Osteoblast (primary cell): ENCODE measurements at regions not wholly inside any gene's neighbourhood (a gene's known extent, or its start where the extent isn't known, plus 50 kb on each side); places are given as distances from the start of the nearest gene placed in this dataset.

Source experiments
- DNase-seq: peaks from one replicate; pipeline ENCODE4 v3.0.0; 2011; ENCODE audit warnings: low spot score, mixed read lengths; ENCODE audit not compliant: insufficient read length; ENCODE audit errors: missing footprints
- H2AFZ ChIP-seq: 2 replicates; pipeline ENCODE4 v1.6.0; 2011; ENCODE audit warnings: mild to moderate bottlenecking, low read length
- H3K27ac ChIP-seq: 2 replicates; pipeline ENCODE4 v1.5.1; 2011; ENCODE audit warnings: mild to moderate bottlenecking, low read depth, low read length, moderate library complexity
- H3K27me3 ChIP-seq: 2 replicates; pipeline ENCODE4 v1.6.0; 2012; ENCODE audit warnings: mild to moderate bottlenecking, control low read depth, inconsistent platforms, low read length, moderate library complexity; ENCODE audit not compliant: insufficient read depth
- H3K36me3 ChIP-seq: 2 replicates; pipeline ENCODE4 v1.5.1; 2011; ENCODE audit warnings: mild to moderate bottlenecking, low read length, control low read depth, moderate library complexity; ENCODE audit not compliant: insufficient read depth
- H3K4me1 ChIP-seq: 2 replicates; pipeline ENCODE4 v1.5.1; 2011; ENCODE audit warnings: mild to moderate bottlenecking, low read length, control low read depth, moderate library complexity; ENCODE audit not compliant: insufficient read depth
- H3K4me2 ChIP-seq: 2 replicates; pipeline ENCODE4 v1.6.0; 2011; ENCODE audit warnings: mild to moderate bottlenecking, low read length; ENCODE audit not compliant: insufficient read depth
- H3K4me3 ChIP-seq: fragments of 200-600 bp; sonication (generic); 3 replicates; pipeline ENCODE4 v1.5.1; 2012; ENCODE audit warnings: mild to moderate bottlenecking, low read length, inconsistent platforms; ENCODE audit not compliant: insufficient read depth
- H3K79me2 ChIP-seq: 2 replicates; pipeline ENCODE4 v1.6.0; 2012; ENCODE audit warnings: mild to moderate bottlenecking, low read length, control low read depth, inconsistent platforms; ENCODE audit not compliant: insufficient read depth
- H3K9me3 ChIP-seq: 2 replicates; pipeline ENCODE4 v1.5.1; 2011; ENCODE audit warnings: low read depth, low read length, control low read depth
- H4K20me1 ChIP-seq: 2 replicates; pipeline ENCODE4 v1.6.0; 2012; ENCODE audit warnings: mild to moderate bottlenecking, low read length, control low read depth; ENCODE audit not compliant: insufficient read depth
- TF ChIP-seq, protein P1 (sequence below): IDR thresholded peaks from 2 replicates; pipeline ENCODE4 v1.5.1; 2011; ENCODE audit warnings: mild to moderate bottlenecking, low read depth, low read length, moderate library complexity; ENCODE audit errors: extremely low read depth

DNA sequence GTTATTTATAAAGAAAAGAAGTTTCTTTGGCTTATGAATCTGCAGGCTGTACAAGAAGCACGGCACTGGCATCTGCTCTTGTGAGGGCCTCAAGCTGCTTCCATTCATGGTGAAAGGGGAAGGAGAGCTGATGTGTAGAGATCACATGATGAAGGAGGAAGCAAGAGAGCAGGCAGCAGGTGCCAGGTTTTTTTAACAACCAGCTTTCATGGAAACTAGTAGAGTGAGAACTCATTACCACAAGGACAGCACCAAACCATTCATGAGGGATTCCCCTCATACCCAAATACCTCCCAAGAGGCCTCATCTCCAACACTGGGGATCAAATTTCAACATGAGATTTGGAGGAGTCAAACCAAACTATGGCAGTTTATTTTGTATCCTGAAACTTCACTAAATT lies 85.8 kb upstream of the CAMK1G start:
- no peaks in the 10 kb centered on the region for H3K79me2 ChIP-seq
- DNase-seq = no peak
- H2AFZ ChIP-seq = no peak overlapping the region
- no peaks in the 10 kb centered on the region for H4K20me1 ChIP-seq
- peaks cover 5% of the 10 kb centered on the region for H3K9me3 ChIP-seq
- no peaks in the 10 kb centered on the region for H3K27me3 ChIP-seq
- H3K36me3 ChIP-seq = no peaks in the 10 kb centered on the region
- H3K4me3 ChIP-seq = no peak overlapping the region
- no peak overlapping the region for H3K4me2 ChIP-seq
- TF ChIP-seq, protein P1, sequence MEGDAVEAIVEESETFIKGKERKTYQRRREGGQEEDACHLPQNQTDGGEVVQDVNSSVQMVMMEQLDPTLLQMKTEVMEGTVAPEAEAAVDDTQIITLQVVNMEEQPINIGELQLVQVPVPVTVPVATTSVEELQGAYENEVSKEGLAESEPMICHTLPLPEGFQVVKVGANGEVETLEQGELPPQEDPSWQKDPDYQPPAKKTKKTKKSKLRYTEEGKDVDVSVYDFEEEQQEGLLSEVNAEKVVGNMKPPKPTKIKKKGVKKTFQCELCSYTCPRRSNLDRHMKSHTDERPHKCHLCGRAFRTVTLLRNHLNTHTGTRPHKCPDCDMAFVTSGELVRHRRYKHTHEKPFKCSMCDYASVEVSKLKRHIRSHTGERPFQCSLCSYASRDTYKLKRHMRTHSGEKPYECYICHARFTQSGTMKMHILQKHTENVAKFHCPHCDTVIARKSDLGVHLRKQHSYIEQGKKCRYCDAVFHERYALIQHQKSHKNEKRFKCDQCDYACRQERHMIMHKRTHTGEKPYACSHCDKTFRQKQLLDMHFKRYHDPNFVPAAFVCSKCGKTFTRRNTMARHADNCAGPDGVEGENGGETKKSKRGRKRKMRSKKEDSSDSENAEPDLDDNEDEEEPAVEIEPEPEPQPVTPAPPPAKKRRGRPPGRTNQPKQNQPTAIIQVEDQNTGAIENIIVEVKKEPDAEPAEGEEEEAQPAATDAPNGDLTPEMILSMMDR = no peak
- no peak overlapping the region for H3K27ac ChIP-seq
- H3K4me1 ChIP-seq = no peaks in the 10 kb centered on the region

DNA sequence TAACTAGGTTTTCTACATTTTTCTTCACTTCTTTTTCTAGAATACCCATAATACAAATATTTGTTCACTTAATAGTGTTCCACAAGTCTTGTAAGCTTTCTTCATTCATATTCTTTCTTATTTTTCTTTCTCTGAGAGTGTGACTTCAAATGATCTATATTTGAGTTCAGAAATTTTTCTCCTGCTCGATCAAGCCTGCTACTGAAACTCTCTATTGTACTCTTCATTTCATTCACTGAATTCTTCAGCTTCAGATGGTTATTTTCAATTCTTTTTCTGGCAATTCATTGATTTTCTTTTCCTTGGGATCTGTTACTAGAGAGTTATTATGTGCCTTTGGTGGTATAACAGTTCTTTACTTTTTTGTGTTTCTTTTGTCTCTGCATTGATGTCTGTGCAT lies 82.5 kb upstream of the CAMK1G start:
- H3K79me2 ChIP-seq = no peaks in the 10 kb centered on the region
- H3K27me3 ChIP-seq = no peaks in the 10 kb centered on the region
- H4K20me1 ChIP-seq = no peaks in the 10 kb centered on the region
- no peak overlapping the region for H3K4me3 ChIP-seq
- H2AFZ ChIP-seq = no peak overlapping the region
- H3K27ac ChIP-seq = no peak overlapping the region
- no peaks in the 10 kb centered on the region for H3K4me1 ChIP-seq
- H3K36me3 ChIP-seq = no peaks in the 10 kb centered on the region
- TF ChIP-seq, protein P1 = no peak
- H3K4me2 ChIP-seq = no peak overlapping the region
- DNase-seq = no peak
- peaks cover 5% of the 10 kb centered on the region for H3K9me3 ChIP-seq

DNA sequence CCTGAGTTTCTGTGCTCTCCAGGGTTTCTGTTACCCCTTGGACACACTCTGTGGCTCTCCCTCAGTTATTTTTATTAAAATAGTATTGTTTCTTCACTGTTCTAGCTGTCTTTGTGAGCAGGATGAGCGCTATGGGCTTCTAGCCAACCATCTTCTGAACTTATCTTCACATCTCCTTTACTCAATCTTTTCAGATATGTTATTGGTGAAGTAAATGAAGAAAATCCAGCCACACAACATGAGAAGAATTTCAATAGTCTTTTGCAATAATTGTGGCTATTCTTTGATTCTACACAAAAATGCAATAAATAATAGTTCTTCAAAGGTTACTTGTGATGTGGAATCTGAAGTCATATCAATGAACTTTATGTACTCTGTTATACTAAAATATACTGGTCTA lies 80.3 kb upstream of the CAMK1G start:
- DNase-seq = no peak
- TF ChIP-seq, protein P1 = no peak

DNA sequence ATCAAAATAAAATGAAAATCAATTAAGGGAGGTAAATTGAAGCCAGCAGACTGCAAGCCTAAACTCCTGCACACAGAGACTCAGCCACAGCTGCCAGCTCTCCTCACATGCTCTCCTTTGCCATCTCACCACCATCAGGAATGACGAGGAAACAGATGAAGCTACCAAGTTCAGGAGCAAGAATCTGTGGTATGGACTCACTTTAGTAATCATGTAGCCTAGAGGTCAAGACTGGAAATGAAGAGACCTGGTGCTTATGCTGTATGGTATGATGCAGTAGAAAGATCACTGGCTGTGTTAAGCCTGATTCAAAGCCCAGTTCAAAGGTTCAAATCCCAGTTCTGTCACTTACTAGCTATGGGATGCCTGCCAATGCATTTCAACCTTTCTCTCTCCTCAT lies 78.9 kb upstream of the CAMK1G start:
- TF ChIP-seq, protein P1 = no peak
- Histone ChIP-seq H3K27me3 (no peaks in the 10 kb centered on the region), H2AFZ (no peak overlapping the region), H3K4me2 (no peak overlapping the region), H3K27ac (no peak overlapping the region), H3K4me1 (no peaks in the 10 kb centered on the region), H3K79me2 (no peaks in the 10 kb centered on the region), H3K4me3 (no peak overlapping the region), H3K9me3 (peaks cover 5% of the 10 kb centered on the region), H3K36me3 (no peaks in the 10 kb centered on the region), H4K20me1 (no peaks in the 10 kb centered on the region)
- DNase-seq = no peak

More for the DNA sequence above, 80.3 kb upstream of the CAMK1G start:
- Histone ChIP-seq H3K4me2 (no peak overlapping the region), H3K27me3 (no peaks in the 10 kb centered on the region), H4K20me1 (no peaks in the 10 kb centered on the region), H3K4me1 (no peaks in the 10 kb centered on the region), H3K27ac (no peak overlapping the region), H3K9me3 (peaks cover 5% of the 10 kb centered on the region), H3K79me2 (no peaks in the 10 kb centered on the region), H2AFZ (no peak overlapping the region), H3K36me3 (no peaks in the 10 kb centered on the region), H3K4me3 (no peak overlapping the region)
